Activated T-cell treated with anti-CD3 and anti-CD28 coated beads for 48 hours (primary cell): ENCODE measurements at regions not wholly inside any gene's neighbourhood (a gene's known extent, or its start where the extent isn't known, plus 50 kb on each side); places are given as distances from the start of the nearest gene placed in this dataset.
"Not testable (repeated sequence)": the region's sequence is repeated elsewhere in the genome, so short reads cannot be mapped to it uniquely, and the experiment has no call there.

Experiments used
- DNase-seq: peaks from one replicate; pipeline ENCODE4 v3.0.0-alpha.2; 2020; ENCODE audit warnings: low read depth

DNA sequence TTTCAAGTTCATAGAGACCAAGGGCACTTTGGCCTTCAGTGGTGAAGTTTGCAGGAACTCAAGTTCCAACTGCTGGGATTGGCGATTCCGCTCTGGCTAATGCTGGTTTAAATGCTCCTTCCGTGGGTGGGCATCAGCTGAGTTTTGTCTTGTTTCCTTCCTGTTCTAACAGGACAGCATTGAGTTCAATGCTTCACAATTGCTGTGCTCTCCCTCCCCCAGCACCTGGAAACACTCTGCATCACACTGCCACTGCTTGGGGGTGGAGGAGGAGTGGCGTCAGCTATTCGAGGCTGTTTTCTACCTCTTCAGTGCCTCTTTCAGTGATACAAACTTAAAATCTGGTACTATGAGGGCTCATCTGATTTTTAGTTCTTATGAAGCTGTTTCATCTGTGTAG is 634.9 kb downstream of the FSCB start:
- no peak for DNase-seq

DNA sequence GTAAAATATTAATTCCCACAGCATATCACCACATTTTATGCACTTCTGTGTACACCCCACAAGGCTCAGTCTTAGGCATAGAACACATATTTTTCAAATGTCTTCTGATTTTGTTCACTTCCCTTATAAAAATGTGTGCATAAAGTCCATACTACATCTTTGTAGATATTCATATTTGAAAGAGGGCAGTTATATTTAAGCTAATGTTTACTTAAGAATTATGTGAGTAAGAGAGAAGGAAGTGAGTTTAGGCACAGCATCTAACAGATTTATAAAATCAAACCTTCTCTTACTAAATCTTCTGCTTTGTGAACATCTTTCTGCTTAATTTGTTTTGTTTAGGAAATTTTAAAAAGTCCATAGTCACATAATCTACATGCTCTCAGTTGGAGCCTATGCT is 648.1 kb downstream of the FSCB start:
- DNase-seq: no peak

DNA sequence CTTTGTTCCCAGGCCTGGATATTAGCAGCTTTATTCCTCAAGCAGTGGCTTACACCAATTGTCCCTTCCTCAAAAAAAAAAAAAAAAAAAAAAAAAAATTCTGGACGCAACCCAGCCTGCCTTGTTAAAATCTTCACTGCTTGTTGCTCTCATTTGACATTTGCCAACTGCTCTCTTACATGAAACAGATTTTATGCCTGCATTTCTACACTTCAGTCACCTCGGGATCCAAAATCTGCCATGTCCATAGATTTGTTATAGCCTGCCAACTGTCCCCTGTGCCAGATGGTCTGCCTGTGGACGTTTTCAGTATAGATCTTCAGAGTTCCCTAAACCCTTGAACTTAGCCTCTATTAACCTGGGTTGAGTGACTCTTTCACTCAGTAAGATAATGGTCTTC is 651.5 kb downstream of the FSCB start:
- no peak for DNase-seq

DNA sequence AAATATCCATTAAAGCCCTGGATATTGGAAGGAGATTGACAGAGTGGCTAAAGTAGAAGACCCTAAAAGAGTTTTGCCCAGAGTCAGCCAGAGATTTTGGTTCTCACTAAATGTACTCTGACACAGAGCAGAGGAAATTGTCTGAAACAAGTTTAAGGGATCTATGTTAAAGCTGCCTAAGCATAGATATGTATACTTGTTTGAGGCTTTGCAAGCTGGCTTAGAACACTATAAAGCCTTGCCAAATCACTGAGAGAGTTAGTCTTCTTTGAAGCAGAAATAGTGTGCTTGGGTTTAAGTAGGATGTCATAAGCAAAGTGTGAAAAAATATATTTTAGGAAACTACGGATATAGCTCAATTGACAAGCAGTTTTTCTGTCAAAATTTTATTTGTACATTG is 653.5 kb downstream of the FSCB start:
- DNase-seq: no peak

DNA sequence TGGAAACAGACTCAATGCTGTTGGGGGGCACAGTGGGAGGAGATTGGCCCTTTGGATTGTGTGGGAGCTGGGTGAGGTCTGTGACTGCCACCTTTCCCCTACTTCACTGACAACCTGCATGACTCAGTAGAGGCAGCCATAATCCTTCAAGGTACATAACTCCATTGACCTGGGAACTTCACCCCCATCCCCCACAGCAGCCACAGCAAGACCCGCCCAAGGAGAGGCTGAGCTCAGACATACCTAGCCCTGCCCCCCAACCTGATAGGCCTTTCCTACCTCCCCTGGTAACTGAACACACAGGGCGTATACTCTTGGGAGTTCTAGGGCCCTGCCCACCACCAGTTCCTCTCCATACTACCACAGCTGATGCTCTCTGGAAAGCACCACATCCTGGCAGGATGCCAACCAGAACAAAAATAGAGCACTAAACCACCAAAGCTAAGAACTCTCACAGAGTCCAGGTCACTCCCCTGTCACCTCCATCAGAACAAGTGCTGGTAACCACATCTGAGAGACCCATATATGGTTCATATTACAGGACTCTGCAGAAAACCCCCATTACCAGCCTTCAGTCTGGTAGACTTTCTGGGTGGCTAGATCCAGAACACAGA is 703.9 kb downstream of the FSCB start:
- DNase-seq: no peak

DNA sequence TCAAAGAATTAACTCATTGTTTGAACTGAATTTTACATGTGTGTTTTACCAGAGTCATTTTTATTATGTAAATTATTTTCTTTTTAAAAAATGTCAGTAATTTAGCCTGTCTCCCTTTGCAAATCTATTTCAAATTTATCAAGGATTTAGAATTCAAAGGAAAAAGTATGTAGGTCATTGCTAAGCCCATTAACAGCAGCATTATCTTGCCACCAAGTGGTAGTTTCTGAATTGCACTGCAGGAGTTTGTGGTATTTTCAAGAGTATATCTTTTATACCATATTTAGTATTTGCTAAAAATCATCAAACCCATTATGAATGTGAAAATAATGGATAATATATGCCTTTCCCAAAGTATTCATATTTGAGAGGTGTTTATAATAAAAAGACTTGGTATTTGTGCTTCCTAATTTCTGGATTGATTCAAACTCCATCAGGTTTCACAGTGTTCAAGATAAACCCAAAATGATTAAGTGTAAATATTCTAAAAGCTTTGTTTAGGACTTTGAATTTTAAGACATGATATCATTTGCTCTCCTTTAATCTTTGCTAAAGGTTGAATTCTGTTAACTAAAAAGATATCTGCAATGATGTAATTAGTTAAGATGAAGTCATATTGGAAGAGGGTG is 711.4 kb downstream of the FSCB start:
- no peak for DNase-seq

DNA sequence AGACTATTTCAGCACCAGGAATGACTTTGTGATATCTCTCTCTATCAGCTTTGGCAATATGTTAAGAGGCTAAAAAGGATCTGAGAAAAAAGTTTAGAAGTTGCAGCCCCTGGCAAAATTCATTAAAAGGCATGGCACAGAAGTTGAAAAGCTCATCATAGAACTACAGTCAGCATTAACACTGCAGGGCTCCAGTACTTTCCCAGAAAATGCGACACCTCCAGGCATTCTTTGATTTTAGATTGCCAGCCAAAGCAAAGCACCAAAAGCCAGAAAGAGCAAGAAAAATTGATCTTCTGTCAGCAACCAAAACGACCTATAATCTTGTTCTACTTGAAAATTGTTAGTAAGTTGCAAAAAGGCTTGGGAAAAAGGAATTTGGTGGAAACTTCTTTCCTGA is 713.5 kb downstream of the FSCB start:
- DNase-seq: no peak

DNA sequence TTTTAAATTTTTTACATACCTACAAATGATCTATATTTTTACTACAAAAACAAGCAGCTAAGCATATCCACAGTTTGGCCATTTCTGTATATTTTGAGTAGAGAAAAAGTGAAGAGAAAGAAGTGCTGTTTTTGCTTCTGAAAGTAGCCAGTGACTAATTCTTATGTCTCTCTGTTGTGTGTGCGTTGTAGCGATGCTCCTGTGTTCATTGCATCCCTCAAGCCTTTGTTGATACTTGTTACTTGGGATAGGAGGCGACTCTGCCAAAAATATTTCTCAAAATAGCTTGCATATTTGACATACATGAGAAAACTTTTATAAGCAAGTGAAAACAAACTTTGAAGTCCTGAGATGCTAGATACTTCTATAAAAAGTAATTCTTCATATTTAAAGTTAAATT is 714.1 kb downstream of the FSCB start:
- no peak for DNase-seq

DNA sequence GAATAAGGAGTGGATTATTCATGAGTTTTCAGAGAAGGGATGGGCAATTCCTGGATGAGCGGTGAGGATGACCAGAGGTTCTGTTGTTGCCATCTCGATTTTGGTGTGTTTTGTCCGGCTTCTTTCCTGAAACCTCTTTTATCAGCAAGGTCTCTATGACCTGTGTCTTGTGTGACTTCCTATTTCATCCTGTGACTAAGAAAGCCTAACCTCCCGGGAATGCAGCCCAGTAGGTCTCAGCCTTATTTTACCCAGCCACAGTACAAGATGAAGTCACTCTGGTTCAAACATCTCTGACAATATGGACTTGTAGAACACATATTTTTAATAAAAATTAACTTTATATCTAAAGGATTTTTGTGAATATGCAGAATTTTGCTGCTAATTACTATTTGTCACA is 716.4 kb downstream of the FSCB start:
- DNase-seq: no peak

DNA sequence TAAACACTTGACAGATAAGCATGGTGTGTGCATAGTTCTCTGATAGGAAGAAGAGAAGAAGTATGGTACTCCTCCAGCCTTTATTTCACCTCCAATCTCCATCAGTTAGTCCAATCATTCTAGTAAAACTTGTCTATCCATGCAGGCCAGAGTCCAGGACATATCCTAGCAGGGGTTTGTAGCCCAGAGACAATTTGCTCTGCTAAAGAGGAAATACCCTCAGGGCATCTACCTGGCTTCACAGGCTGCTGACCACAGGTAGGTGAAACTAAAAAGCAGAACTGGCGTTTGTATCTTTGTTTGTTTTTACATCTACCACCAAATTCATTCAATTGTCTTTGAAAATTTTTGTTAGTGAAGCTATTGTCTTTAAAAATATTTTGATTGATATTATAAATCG is 717.6 kb downstream of the FSCB start:
- no peak for DNase-seq

DNA sequence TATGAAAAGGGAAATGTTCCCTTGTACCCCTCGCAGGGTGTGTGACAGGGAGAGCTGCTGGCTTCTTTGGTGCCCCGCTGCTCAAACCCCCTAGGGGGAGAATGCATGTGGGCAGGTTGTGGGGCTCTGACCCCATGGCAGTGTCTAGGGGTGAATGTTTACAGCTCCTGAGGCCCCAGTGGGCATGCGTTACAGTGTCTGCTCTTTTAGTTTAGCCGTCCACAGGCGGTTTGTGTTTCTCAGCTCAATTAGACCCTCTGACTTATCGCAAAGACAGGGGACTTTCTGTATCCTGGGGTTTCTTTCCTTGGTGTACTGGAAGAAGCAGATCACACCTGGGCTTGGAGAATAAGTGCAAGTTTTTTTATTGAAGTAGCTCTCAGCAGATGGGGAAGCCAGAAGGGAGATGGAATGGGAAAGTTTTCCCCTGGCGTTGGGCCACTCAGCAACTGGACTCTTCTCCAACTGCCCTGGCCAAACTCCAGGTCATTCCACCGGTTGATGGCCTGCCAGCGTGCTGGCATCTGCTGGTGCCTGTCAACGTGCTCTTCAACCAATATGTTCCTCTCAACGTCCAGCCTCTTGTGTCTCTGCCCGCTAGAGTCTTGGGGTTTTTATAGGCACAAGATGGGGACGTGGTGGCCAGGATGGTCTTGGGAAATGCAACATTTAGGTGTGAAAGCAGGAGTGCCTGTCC is 720.9 kb downstream of the FSCB start:
- no peak for DNase-seq

DNA sequence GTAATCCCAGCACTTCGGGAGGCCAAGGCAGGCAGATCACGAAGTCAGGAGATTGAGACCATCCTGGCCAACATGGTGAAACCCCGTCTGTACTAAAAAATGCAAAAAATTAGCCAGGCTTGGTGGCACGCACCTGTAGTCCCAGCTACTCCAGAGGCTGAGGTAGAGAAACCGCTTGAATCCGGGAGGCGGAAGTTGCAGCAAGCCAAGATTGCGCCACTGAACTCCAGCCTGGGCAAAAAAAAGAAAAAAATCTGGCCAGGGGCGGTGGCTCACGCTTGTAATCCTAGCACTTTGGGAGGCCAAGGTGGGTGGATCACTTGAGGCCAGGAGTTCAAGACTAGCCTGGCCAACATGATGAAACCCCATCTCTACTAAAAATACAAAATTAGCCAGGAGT is 722.7 kb downstream of the FSCB start:
- DNase-seq: not testable (repeated sequence)

DNA sequence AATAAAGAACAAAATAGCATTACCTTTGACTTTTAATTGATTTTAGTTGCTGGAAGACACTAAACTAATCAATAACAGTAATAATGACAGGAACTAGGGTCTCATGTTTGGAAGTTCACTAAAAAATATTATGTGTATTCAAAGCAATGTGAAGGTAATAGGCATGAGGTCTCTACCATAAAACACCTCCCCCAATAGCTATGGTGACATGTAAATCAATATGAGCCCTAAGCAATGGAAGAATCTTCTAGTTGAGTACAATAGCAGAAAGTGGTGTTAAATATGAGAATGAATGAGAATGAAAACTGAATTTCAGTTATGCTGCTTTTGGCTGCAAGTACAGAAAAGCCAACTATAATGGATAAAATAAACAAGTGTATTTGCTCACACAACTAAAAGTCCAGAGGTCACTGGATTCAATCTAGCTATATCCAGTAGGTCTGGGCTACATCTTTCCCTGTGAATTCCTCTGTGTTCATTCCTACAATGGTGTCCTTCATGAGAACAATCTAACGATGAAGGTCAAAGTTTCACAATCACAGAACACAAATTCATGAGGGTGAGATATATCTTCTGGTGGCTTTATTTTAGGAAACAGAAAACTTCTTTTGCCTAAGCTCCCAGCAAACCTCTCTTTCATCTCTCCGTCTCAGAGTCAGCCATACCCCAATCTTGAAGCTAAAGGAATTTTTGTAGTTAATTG is 728.0 kb downstream of the FSCB start:
- DNase-seq: no peak

DNA sequence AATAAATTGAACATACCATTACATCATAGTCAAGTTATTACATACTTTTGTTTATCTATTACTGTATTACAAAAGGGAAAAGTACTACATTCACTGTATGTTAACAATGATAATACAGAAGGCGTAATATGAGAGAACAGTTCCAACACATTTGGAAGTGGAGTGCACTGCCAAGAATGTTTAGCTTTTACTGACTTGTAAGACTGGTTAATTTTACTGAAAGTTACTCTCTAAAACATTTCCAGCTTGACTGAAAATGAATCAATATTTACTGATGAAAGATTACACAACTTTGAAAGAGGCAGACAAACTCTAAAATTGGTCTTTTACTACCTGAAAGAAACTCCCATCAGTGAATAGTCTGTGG is 728.5 kb downstream of the FSCB start:
- no peak for DNase-seq

DNA sequence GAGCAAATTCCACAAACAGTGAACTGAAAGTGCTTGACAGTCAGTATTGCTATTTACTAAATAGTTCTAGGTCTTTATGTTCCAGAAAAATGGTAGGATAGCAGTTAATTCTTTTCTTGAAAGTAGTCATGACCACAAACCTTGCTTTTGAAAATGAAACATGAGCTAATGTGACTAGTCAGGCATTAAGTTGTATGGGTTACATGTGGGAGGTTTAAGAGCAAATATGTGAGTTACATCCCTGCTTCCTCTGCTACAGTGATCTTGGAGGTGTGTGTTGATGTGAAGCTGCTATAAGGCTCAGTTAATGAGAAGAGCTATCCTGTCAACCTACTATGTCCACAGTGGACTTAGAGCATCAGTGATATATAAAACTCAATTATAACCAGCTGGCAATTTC is 741.6 kb downstream of the FSCB start:
- no peak for DNase-seq

DNA sequence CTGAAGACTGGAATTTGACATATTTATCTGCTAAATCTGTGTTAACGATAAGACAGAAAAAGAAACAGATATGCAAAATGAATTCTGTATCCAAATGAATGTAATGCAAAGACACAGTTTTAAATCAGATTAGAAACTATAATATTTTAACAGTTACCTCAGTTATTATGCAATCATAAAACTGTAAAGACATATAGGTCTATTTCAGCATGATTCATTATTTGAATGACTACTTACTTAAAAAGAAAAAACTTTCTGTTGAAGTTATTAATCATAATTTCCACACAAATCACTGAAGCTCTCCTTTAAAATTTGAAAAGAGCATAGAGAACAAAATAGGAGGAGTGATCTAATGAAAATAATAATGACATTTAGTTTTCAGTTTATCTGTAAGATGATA is 742.6 kb downstream of the FSCB start:
- DNase-seq: no peak

DNA sequence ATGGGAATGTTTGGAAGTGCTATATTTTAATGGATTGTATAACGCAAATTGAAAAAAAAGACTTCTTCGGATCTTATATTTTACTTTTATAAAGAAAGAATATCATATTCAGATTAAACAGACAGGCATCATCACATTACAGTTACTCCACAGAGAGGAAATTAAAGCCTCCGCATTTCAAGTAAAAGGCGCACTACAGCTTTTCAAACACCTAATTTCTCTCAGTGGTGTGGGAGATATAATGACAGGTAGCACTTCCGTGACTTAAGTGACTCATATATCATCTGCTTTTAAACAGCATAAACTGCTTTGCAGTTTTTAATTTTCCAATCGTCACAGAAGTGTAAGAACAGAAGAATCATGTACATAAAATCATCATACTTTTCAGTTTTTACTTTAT is 751.4 kb downstream of the FSCB start:
- no peak for DNase-seq

DNA sequence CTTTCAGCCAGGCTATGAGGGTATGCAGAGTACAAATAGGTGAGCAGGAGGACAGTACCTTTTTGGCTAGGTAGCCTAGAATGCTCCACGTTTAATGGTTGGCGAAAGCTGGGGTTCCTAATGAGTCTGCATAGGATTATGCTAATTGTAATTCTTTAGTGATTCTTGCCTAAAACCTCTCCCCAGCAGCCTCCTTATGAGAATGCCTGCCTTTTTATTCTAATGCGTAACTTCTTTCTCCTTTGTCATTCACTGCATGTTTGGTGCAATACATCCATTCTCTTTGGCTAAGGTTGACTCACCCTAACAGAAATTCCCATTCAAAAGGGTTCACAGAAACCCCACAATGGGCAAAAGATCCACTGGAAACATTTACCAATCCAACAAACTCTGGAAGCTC is 752.2 kb downstream of the FSCB start:
- no peak for DNase-seq

DNA sequence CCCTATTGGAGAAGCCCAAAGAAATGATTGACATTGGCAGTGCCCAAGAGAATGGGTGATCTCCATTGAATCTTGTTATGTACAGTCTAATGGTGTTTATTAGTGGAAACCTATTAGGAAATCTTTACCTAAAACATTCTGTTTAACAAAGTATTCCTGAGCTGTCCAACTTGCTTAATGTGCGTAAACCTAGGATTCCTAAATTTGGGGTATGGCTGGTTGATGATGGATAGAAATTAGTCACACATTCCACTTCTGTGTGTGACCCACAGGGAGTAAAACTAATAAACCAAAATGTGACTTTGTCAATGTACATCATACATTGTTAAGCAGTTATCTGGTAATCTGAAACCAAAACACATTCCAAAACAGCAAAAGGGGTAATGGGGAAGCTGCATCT is 761.3 kb downstream of the FSCB start:
- DNase-seq: no peak

DNA sequence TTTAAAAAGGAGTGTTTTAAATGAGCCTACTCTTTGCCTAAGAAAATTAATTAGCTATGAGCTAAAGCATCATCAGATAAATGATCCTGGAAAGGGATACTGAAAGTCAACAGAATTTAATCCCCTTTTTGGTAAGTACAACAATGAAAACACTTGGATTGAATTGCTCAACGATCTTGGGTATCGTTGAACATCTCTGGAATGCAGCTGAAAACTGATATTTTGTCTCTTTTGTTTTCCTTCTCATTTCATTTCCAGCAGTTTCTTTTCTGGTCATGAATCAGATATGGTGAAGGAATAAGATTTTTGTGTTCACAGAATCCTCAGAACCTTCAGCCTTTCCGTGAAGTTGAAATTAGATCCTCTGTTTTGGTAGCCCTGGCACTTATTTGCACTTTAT is 771.2 kb downstream of the FSCB start:
- no peak for DNase-seq

DNA sequence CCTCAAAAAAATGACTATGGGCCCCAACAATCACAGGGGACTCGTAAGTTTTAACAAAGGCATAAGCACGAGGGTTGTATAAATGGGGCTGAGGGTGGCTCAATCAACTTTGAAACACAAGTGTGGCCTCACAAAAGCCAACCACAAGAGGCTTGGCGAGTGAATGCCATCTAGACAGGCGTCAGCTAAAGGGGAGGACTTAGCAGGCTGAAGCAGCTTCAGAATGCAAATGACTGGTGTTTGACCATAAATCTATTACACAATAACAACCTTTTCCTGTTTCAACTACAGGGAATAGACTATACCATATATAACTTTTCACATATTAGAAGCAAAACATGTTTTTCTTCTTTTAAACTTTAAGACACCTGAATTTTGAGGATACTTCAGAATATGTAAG is 777.9 kb downstream of the FSCB start:
- DNase-seq: no peak

DNA sequence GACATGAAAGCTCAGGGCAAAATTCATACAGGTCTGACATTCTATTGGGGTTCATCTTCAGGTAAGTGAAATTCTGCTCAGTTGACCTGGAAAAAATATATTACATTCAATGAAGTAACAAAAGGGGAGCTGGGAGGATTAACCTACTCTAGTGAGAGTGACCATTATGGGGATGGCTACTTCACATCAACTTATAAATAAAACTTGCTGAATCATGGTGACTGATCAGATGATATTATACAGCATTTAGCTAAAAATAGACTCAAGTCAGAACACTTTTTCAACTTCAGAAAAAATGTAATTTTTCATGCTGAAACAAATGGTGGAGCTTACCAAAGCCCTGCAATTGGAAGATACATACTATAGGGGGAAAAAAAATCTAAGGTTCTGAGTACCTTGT is 800.2 kb downstream of the FSCB start:
- no peak for DNase-seq

DNA sequence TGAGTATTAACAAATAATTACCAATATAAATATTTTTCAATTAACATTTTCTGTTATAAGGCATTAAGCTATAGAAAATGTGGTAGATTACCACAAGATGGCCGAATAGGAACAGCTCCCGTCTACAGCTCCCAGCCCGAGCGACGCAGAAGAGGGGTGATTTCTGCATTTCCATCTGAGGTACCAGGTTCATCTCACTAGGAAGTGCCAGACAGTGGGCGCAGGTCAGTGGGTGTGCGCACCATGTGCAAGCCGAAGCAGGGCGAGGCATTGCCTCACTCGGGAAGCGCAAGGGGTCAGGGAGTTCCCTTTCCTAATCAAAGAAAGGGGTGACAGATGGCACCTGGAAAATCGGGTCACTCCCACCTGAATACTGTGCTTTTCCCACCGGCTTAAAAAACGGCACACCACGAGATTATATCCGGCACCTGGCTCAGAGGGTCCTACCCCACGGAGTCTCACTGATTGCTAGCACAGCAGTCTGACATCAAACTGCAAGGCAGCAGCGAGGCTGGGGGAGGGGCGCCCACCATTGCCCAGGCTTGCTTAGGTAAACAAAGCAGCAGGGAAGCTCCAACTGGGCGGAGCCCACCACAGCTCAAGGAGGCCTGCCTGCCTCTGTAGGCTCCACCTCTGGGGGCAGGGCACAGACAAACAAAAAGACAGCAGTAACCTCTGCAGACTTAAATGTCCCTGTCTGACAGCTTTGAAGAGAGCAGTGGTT is 808.4 kb downstream of the FSCB start:
- not testable (repeated sequence) for DNase-seq
